Loucy (cell line): ENCODE measurements at regions not wholly inside any gene's neighbourhood (a gene's known extent, or its start where the extent isn't known, plus 50 kb on each side); places are given as distances from the start of the nearest gene placed in this dataset.

ENCODE experiments used
- H2AFZ ChIP-seq: fragments of 200-600 bp; sonication (generic); 2 replicates; pipeline ENCODE4 v1.6.0; 2016; ENCODE audit warnings: antibody characterized with exemption, mild to moderate bottlenecking, low read length, moderate library complexity
- H3F3A ChIP-seq: fragments of 200-600 bp; 2 replicates; pipeline ENCODE4 v1.6.0; 2016; ENCODE audit warnings: antibody characterized with exemption, low read depth, mild to moderate bottlenecking
- H3K27me3 ChIP-seq: fragments of 200-600 bp; sonication (generic); 2 replicates; pipeline ENCODE4 v1.6.1; 2014; ENCODE audit warnings: low read length, mild to moderate bottlenecking; ENCODE audit not compliant: insufficient read depth, poor library complexity, severe bottlenecking
- H3K36me3 ChIP-seq: fragments of 200-600 bp; sonication (generic); 2 replicates; pipeline ENCODE4 v1.6.1; 2016; ENCODE audit warnings: low read length; ENCODE audit not compliant: insufficient read depth
- H3K4me1 ChIP-seq: fragments of 200-600 bp; sonication (generic); 2 replicates; pipeline ENCODE4 v1.5.1; 2014; ENCODE audit warnings: low read length, mild to moderate bottlenecking; ENCODE audit not compliant: insufficient read depth, poor library complexity, severe bottlenecking
- H3K4me2 ChIP-seq: fragments of 200-600 bp; sonication (generic); 2 replicates; pipeline ENCODE4 v1.6.0; 2014; ENCODE audit warnings: antibody characterized with exemption, low read length, low read depth, mild to moderate bottlenecking; ENCODE audit not compliant: poor library complexity, severe bottlenecking
- H3K4me3 ChIP-seq: fragments of 200-600 bp; sonication (generic); 2 replicates; pipeline ENCODE4 v1.5.1; 2014; ENCODE audit warnings: low read length, mild to moderate bottlenecking, mixed read lengths; ENCODE audit not compliant: poor library complexity, severe bottlenecking
- H3K79me2 ChIP-seq: fragments of 200-600 bp; sonication (generic); 2 replicates; pipeline ENCODE4 v1.6.1; 2014; ENCODE audit warnings: low read length; ENCODE audit not compliant: insufficient read depth
- H3K9ac ChIP-seq: fragments of 200-600 bp; sonication (generic); 2 replicates; pipeline ENCODE4 v1.6.0; 2014; ENCODE audit warnings: mild to moderate bottlenecking, low read depth, low read length, moderate library complexity; ENCODE audit not compliant: poor library complexity, severe bottlenecking
- H3K9me2 ChIP-seq: fragments of 200-600 bp; sonication (generic); replicated peaks from 2 replicates; pipeline ENCODE4 v1.6.1; 2016; ENCODE audit warnings: low read depth, low read length, mixed read lengths
- H3K9me3 ChIP-seq: fragments of 200-600 bp; sonication (generic); 2 replicates; pipeline ENCODE4 v1.6.1; 2014; ENCODE audit warnings: mild to moderate bottlenecking, antibody characterized with exemption, low read length, low read depth; ENCODE audit not compliant: insufficient read depth
- H4K20me1 ChIP-seq: fragments of 200-600 bp; sonication (generic); 2 replicates; pipeline ENCODE4 v1.6.0; 2014; ENCODE audit warnings: antibody characterized with exemption, low read length, mild to moderate bottlenecking; ENCODE audit not compliant: insufficient read depth, poor library complexity, severe bottlenecking
- EZH2phosphoT487 ChIP-seq: fragments of 200-600 bp; IDR thresholded peaks from 2 replicates; pipeline ENCODE4 v1.6.1; 2018; ENCODE audit warnings: antibody characterized with exemption, mild to moderate bottlenecking, moderate library complexity, borderline replicate concordance
- TF ChIP-seq, protein P1 (sequence below): fragments of 200-600 bp; sonication (generic); conservative IDR thresholded peaks from 2 replicates; pipeline ENCODE4 v1.5.1; 2014; ENCODE audit warnings: mild to moderate bottlenecking, antibody characterized with exemption, low read length

DNA sequence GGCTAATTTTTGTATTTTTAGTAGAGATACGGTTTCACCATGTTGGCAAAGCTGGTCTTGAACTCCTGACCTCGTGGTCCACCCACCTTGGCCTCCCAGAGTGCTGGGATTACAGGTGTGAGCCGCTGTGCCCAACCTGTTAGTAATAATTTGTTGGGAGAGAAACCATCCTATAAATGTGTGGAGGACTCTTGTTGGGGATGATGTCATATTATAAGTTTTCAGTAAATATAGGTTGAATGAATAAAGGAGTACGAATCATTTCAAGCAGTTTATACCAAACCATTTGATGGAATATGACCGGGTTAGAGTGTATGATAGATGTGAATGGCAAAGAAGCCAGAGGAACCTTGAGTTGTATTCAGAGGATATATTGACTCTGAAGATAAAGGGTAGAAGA, 240.8 kb downstream of the SAMD5 start:
- H3K27me3 ChIP-seq, result no peaks in the 10 kb centered on the region
- no peak overlapping the region for H3K4me3 ChIP-seq
- H4K20me1 ChIP-seq, result no peaks in the 10 kb centered on the region
- no peaks in the 10 kb centered on the region for H3K36me3 ChIP-seq
- H3K9ac ChIP-seq, result no peak overlapping the region
- no peaks in the 10 kb centered on the region for H3K9me2 ChIP-seq
- H3K4me1 ChIP-seq, result no peaks in the 10 kb centered on the region
- H3F3A ChIP-seq, result no peaks in the 10 kb centered on the region
- H3K9me3 ChIP-seq, result no peaks in the 10 kb centered on the region
- no peaks in the 10 kb centered on the region for H3K79me2 ChIP-seq
- H3K4me2 ChIP-seq, result no peak overlapping the region
- TF ChIP-seq, protein P1, sequence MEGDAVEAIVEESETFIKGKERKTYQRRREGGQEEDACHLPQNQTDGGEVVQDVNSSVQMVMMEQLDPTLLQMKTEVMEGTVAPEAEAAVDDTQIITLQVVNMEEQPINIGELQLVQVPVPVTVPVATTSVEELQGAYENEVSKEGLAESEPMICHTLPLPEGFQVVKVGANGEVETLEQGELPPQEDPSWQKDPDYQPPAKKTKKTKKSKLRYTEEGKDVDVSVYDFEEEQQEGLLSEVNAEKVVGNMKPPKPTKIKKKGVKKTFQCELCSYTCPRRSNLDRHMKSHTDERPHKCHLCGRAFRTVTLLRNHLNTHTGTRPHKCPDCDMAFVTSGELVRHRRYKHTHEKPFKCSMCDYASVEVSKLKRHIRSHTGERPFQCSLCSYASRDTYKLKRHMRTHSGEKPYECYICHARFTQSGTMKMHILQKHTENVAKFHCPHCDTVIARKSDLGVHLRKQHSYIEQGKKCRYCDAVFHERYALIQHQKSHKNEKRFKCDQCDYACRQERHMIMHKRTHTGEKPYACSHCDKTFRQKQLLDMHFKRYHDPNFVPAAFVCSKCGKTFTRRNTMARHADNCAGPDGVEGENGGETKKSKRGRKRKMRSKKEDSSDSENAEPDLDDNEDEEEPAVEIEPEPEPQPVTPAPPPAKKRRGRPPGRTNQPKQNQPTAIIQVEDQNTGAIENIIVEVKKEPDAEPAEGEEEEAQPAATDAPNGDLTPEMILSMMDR, result no peak
- TF ChIP-seq EZH2phosphoT487, result no peak
- H2AFZ ChIP-seq, result no peak overlapping the region

DNA sequence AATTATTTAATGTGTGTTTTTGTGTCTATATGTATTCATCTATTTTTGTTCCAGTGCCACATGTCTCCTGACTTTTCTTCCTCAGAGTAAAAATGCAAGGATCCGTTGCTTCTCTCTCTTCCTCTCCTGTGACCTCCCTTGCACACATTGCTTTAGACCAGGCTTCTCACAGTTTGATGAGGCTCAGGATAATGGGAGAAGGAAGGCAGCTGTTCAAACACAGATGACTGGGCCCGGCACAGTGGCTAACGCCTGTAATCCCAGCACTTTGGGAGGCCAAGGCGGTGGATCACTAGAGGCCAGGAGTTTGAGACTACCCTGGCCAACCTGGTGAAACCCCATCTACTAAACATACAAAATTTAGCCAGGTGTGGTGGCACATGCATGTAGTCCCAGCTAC, 241.9 kb downstream of the SAMD5 start:
- Histone ChIP-seq H3K9me3 (no peaks in the 10 kb centered on the region), H3K4me2 (no peak overlapping the region), H4K20me1 (no peaks in the 10 kb centered on the region), H3K79me2 (no peaks in the 10 kb centered on the region), H3K4me1 (no peaks in the 10 kb centered on the region), H3K9me2 (no peaks in the 10 kb centered on the region), H3K4me3 (no peak overlapping the region), H3F3A (no peaks in the 10 kb centered on the region), H3K9ac (no peak overlapping the region), H3K36me3 (no peaks in the 10 kb centered on the region), H3K27me3 (no peaks in the 10 kb centered on the region), H2AFZ (no peak overlapping the region)
- no peak for TF ChIP-seq EZH2phosphoT487
- TF ChIP-seq, protein P1, result no peak

DNA sequence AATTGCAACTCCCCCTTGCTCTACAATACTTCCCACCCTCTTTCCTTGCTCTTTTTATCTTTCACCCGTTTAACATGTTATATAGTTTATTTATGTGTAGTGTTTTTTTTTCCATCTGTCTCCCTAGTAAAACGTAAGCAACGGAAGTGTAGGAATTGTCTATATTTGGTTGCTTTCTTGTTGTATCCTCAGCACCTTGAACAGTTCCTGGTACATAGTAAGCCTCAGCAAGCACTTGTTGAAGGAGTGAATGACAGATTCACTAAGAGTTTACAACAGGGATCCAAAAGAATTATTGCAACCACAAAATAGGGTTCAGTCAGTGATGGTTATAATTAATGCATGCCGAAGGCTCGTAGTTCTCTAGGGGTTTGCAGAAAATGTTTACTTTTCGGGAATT, 242.7 kb downstream of the SAMD5 start:
- no peaks in the 10 kb centered on the region for H3K36me3 ChIP-seq
- H3F3A ChIP-seq, result no peaks in the 10 kb centered on the region
- TF ChIP-seq, protein P1, result no peak
- no peaks in the 10 kb centered on the region for H3K9me3 ChIP-seq
- H3K4me3 ChIP-seq, result no peak overlapping the region
- H3K4me1 ChIP-seq, result no peaks in the 10 kb centered on the region
- H4K20me1 ChIP-seq, result no peaks in the 10 kb centered on the region
- H3K79me2 ChIP-seq, result no peaks in the 10 kb centered on the region
- H2AFZ ChIP-seq, result no peak overlapping the region
- H3K9me2 ChIP-seq, result no peaks in the 10 kb centered on the region
- H3K27me3 ChIP-seq, result no peaks in the 10 kb centered on the region
- no peak overlapping the region for H3K9ac ChIP-seq
- no peak overlapping the region for H3K4me2 ChIP-seq
